OCI-LY7 (cell line): ENCODE measurements at regions not wholly inside any gene's neighbourhood (a gene's known extent, or its start where the extent isn't known, plus 50 kb on each side); places are given as distances from the start of the nearest gene placed in this dataset.

Source experiments
- BruUV-seq: library from RNA; stranded (reverse); fragments of 400-500 nt; replicated peaks from 2 replicates; lab custom pipeline; 2021; lab: Mats Ljungman, UMichigan
- CTCF ChIA-PET: fragments of 300-600 bp; sonication (Branson Sonifier 250); formaldehyde crosslinking; loops from one replicate; lab custom pipeline; 2022; ENCODE audit warnings: antibody characterized with exemption; ENCODE audit not compliant: unreplicated experiment; lab: Charles Lee
- POLR2A ChIA-PET: fragments of 300-600 bp; sonication (Branson Sonifier 250); formaldehyde crosslinking; loops from one replicate; lab custom pipeline; 2022; ENCODE audit warnings: antibody characterized with exemption; lab: Charles Lee
- DNase-seq: peaks from one replicate; pipeline ENCODE4 v3.0.0-alpha.2; 2015; ENCODE audit warnings: low spot score
- H2AFZ ChIP-seq: fragments of 200-600 bp; sonication (generic), shearing (Covaris generic); 2 replicates; pipeline ENCODE4 v1.6.1; 2014; ENCODE audit warnings: mild to moderate bottlenecking, antibody characterized with exemption, low read length, moderate library complexity
- H3K27ac ChIP-seq: fragments of 200-600 bp; sonication (generic); 2 replicates; pipeline ENCODE4 v1.5.1; 2014; ENCODE audit warnings: mixed run types, low read depth, mild to moderate bottlenecking, moderate library complexity, low read length, inconsistent platforms; ENCODE audit not compliant: poor library complexity, severe bottlenecking
- H3K36me3 ChIP-seq: fragments of 200-600 bp; sonication (generic); 2 replicates; pipeline ENCODE4 v1.6.1; 2014; ENCODE audit warnings: mild to moderate bottlenecking, antibody characterized with exemption, low read length, moderate library complexity, mixed read lengths; ENCODE audit not compliant: insufficient read depth
- H3K4me1 ChIP-seq: fragments of 200-600 bp; sonication (generic); 2 replicates; pipeline ENCODE4 v1.5.1; 2014; ENCODE audit warnings: mild to moderate bottlenecking, low read length; ENCODE audit not compliant: insufficient read depth, poor library complexity, severe bottlenecking
- H3K4me2 ChIP-seq: fragments of 200-600 bp; sonication (generic); 2 replicates; pipeline ENCODE4 v1.6.1; 2014; ENCODE audit warnings: mild to moderate bottlenecking, low read length
- H3K4me3 ChIP-seq: fragments of 200-600 bp; sonication (generic); 2 replicates; pipeline ENCODE4 v1.5.1; 2014; ENCODE audit warnings: mild to moderate bottlenecking, low read depth, low read length; ENCODE audit not compliant: poor library complexity, severe bottlenecking
- H3K79me2 ChIP-seq: fragments of 200-600 bp; sonication (generic); 2 replicates; pipeline ENCODE4 v1.6.1; 2016; ENCODE audit warnings: low read depth, mild to moderate bottlenecking, low read length, moderate library complexity, mixed read lengths; ENCODE audit not compliant: insufficient read depth
- H3K9me2 ChIP-seq: fragments of 200-600 bp; sonication (generic); 2 replicates; pipeline ENCODE4 v1.6.1; 2016; ENCODE audit warnings: mild to moderate bottlenecking, low read length, mixed read lengths; ENCODE audit not compliant: insufficient read depth
- H3K9me3 ChIP-seq: fragments of 200-600 bp; sonication (generic); 2 replicates; pipeline ENCODE4 v1.6.1; 2014; ENCODE audit warnings: mild to moderate bottlenecking, mixed run types, low read length, mixed read lengths
- H4K20me1 ChIP-seq: fragments of 200-600 bp; sonication (generic); 2 replicates; pipeline ENCODE4 v1.6.1; 2014; ENCODE audit warnings: mild to moderate bottlenecking, antibody characterized with exemption, low read length, moderate library complexity, mixed read lengths; ENCODE audit not compliant: insufficient read depth
- CTCF ChIP-seq: fragments of 200-600 bp; sonication (generic); conservative IDR thresholded peaks from 2 replicates; pipeline ENCODE4 v1.5.1; 2014; ENCODE audit warnings: mild to moderate bottlenecking, antibody characterized with exemption, low read length, moderate library complexity, mixed read lengths
- EZH2phosphoT487 ChIP-seq: fragments of 200-600 bp; sonication (generic); IDR thresholded peaks from 2 replicates; pipeline ENCODE4 v1.6.1; 2018; ENCODE audit warnings: low read depth, borderline replicate concordance, mild to moderate bottlenecking, mixed run types, antibody characterized with exemption, low read length, moderate library complexity, mixed read lengths
- intact Hi-C: fragments of 100-400 bp; cut with micrococcal nuclease; formaldehyde crosslinking; loops from one replicate; pipeline ENCODE4 v1.10.0; 2022; ENCODE audit not compliant: unreplicated experiment

DNA sequence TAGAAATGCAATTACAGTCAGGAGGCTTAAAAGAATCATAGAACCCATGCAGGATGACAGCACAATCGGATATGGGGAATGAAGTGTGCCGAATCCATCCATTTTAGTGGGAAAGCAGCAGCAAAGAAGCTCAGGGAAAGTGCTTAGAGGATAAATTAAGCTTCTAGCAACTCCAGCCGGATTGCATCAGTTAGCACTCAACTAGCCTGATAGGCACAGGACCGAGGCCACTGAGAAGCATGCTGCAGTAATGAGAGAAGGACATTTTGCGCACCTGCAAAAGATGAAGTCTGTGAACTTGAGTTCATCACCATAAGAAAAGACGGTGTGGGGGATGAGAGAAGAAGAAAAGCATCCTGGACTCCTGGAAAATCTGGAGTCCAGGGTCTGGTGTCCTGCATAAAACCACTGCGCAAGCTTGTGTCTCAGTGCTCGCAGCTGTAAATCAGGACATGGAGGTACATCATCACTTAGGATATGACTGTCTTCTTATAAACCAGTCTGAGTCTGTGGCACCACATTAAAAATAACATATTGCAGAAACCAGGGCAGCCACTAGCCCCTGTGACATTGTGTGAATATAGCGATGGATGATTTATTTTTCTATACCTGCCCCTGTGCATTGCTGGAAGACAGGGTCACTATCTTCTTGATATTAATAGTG, 665.5 kb upstream of the SOX11 start:
- POLR2A ChIA-PET: interaction anchor here (1.0 kb wide), 1 partner anchor 9 kb away, joined by 4 read pairs; no protein-coding TSS in a partner anchor
- no peak overlapping the region for H2AFZ ChIP-seq

DNA sequence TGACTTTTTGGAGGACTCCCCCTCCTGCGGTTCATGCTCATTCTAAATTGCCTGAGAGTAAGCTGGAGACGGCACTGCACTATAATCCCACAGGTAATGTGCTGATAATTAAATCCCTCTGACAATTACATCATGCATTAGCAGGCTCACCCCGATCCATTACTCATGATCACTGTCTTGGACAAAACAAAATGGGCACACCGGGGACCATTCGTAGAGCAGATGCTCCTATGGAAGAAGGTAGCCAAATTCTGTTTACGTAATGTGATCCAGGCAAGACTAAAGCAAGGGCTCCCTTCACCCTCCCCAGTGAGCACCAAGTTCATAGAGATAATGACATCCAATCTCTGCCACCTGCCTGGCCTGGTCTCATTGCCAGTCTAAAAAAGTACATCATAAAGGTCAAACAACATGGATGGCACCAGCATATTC, 657.1 kb upstream of the SOX11 start:
- ChIA-PET POLR2A (no interaction called here), CTCF (no interaction called here)
- Histone ChIP-seq H2AFZ (no peak overlapping the region), H3K79me2 (no peaks in the 10 kb centered on the region), H3K4me2 (no peak overlapping the region), H3K4me3 (no peak overlapping the region), H4K20me1 (no peaks in the 10 kb centered on the region), H3K4me1 (no peaks in the 10 kb centered on the region), H3K9me2 (no peaks in the 10 kb centered on the region), H3K27ac (no peak overlapping the region), H3K9me3 (no peaks in the 10 kb centered on the region), H3K36me3 (no peaks in the 10 kb centered on the region)
- no TSS peak for BruUV-seq
- TF ChIP-seq CTCF: no peak
- no peak for TF ChIP-seq EZH2phosphoT487
- intact Hi-C loops: no loop called here
- no peak for DNase-seq

More for the DNA sequence above, 665.5 kb upstream of the SOX11 start:
- Histone ChIP-seq H3K4me2 (no peak overlapping the region), H3K36me3 (no peaks in the 10 kb centered on the region), H4K20me1 (no peaks in the 10 kb centered on the region), H3K9me3 (peaks cover 17% of the 10 kb centered on the region), H3K79me2 (no peaks in the 10 kb centered on the region), H3K4me1 (no peaks in the 10 kb centered on the region), H3K4me3 (no peak overlapping the region), H3K27ac (no peak overlapping the region), H3K9me2 (no peaks in the 10 kb centered on the region)
- no peak for DNase-seq
- CTCF ChIA-PET: no interaction called here
- no TSS peak for BruUV-seq
- TF ChIP-seq CTCF: no peak
- TF ChIP-seq EZH2phosphoT487: no peak
- intact Hi-C loops: no loop called here

DNA sequence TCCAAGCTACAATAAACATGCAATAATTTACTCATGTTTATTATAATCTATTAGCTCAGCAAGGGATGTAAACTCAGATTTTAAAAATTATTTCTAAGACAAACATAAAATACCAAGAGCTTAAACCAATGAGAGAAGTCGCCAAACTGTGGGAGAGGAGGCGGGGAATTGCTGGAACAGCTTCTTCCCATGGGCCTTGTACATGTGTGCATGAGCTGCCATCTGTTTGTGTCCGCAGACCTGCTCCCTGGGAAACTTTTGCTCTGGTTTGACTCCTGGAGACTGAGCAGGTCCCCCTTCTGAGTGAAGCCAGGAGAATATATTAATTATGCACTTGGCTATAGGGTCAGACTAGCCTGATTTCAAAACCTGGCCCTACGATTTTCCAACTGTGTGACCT, 655.9 kb upstream of the SOX11 start:
- TF ChIP-seq EZH2phosphoT487 (no peak), CTCF (no peak)
- no peaks in the 10 kb centered on the region for H3K36me3 ChIP-seq
- no TSS peak for BruUV-seq
- no peak overlapping the region for H3K27ac ChIP-seq
- no peak overlapping the region for H2AFZ ChIP-seq
- no peak overlapping the region for H3K4me3 ChIP-seq
- no peaks in the 10 kb centered on the region for H3K9me3 ChIP-seq
- no peaks in the 10 kb centered on the region for H3K9me2 ChIP-seq
- H4K20me1 ChIP-seq: no peaks in the 10 kb centered on the region
- ChIA-PET CTCF (no interaction called here), POLR2A (interaction anchor here (0.6 to 0.9 kb wide), 2 partner anchors 9 to 11 kb away, joined by 3 to 4 read pairs; no protein-coding TSS in a partner anchor)
- no peak for DNase-seq
- intact Hi-C loops: no loop called here
- H3K79me2 ChIP-seq: no peaks in the 10 kb centered on the region
- H3K4me1 ChIP-seq: no peaks in the 10 kb centered on the region
- no peak overlapping the region for H3K4me2 ChIP-seq
